Body of pancreas (tissue), 4 donors: ENCODE measurements at regions not wholly inside any gene's neighbourhood (a gene's known extent, or its start where the extent isn't known, plus 50 kb on each side); places are given as distances from the start of the nearest gene placed in this dataset.

Source experiments
- ATAC-seq: fragments of 150-250 bp; one replicate; pipeline ENCODE4 v1.9.1; 2016
- DNase-seq, 4 donors: peaks; one replicate each; pipeline ENCODE4 v3.0.0-alpha.2; 2019
- H3K27ac ChIP-seq, 4 donors: fragments of 200-600 bp; sonication (generic); 1 replicate in 3 of 4; 2 replicates in 1 of 4; pipeline versions ENCODE4 v1.5.1 to v1.6.1; 2016 to 2019; ENCODE audit warnings: mild to moderate bottlenecking in 1 of 4, mixed read lengths in 1 of 4, moderate library complexity in 1 of 4
- H3K27me3 ChIP-seq, 2 donors: fragments of 200-600 bp; sonication (generic); one replicate each; pipeline ENCODE4 v1.6.0; 2016; ENCODE audit warnings: mild to moderate bottlenecking in 1 of 2
- H3K36me3 ChIP-seq, 2 donors: fragments of 200-600 bp; sonication (generic); replicated peaks in 1 of 2; 2 replicates each; pipeline ENCODE4 v1.5.1; 2016; ENCODE audit warnings: low read depth in 2 of 2; ENCODE audit not compliant: insufficient read depth in 1 of 2
- H3K4me1 ChIP-seq: fragments of 200-600 bp; sonication (generic); one replicate; pipeline ENCODE4 v1.6.0; 2016
- H3K4me3 ChIP-seq, 2 donors: fragments of 200-600 bp; sonication (generic); 1 replicate in 1 of 2; 2 replicates in 1 of 2; pipeline ENCODE4 v1.5.1; 2016 to 2019
- H3K9me3 ChIP-seq, 3 donors: fragments of 200-600 bp; sonication (generic); 1 replicate in 2 of 3; 2 replicates in 1 of 3; pipeline ENCODE4 v1.5.1; 2016
- POLR2A ChIP-seq, 3 donors: fragments of 450-650 bp; IDR thresholded peaks; one replicate each; pipeline ENCODE4 v1.6.1; 2016; ENCODE audit warnings: antibody characterized with exemption in 3 of 3, mild to moderate bottlenecking in 2 of 3
- WGBS, 2 donors: methylation state at CpG; one replicate each; pipeline ENCODE4 v1.1.5; 2017; 5-methylcytosine and 5-hydroxymethylcytosine counted together
- intact Hi-C: fragments of 100-400 bp; cut with DNase I; formaldehyde crosslinking; loops from one replicate; pipeline ENCODE4 v1.15.1; 2023
- TF ChIP-seq, protein P1 (sequence below), 7 experiments: fragments of 450-650 bp in 4 of 7; fragments of 200-600 bp in 3 of 7; sonication (generic) in 3 of 7; IDR thresholded peaks; one replicate each; pipeline ENCODE4 v1.5.1; 2016 to 2019; ENCODE audit warnings: antibody characterized with exemption in 7 of 7

DNA sequence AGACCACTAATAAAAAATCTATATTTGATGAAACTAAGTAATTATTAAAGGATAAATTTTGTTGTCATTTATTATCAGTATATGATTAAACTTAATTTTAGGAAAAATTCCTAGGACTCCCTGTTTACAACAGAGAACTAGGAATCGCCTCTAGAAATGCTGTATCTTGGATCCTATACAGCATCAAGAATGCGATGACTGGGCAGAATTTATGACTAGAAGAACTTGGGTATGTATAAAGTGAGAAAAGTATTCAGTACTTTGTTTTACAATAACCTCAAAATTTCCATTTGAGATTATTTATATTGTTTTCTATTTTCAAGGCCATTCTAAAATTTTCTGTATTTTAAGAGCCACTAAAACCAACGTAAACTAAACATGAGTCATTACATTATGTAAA lies 82.3 kb upstream of the AGTR1 start:
- Histone ChIP-seq H3K9me3 (no peaks in the 10 kb centered on the region), H3K4me1 (no peaks in the 10 kb centered on the region), H3K36me3 (no peaks in the 10 kb centered on the region), H3K4me3 (no peak overlapping the region), H3K27me3 (no peaks in the 10 kb centered on the region), H3K27ac (no peak overlapping the region)
- TF ChIP-seq, protein P1, sequence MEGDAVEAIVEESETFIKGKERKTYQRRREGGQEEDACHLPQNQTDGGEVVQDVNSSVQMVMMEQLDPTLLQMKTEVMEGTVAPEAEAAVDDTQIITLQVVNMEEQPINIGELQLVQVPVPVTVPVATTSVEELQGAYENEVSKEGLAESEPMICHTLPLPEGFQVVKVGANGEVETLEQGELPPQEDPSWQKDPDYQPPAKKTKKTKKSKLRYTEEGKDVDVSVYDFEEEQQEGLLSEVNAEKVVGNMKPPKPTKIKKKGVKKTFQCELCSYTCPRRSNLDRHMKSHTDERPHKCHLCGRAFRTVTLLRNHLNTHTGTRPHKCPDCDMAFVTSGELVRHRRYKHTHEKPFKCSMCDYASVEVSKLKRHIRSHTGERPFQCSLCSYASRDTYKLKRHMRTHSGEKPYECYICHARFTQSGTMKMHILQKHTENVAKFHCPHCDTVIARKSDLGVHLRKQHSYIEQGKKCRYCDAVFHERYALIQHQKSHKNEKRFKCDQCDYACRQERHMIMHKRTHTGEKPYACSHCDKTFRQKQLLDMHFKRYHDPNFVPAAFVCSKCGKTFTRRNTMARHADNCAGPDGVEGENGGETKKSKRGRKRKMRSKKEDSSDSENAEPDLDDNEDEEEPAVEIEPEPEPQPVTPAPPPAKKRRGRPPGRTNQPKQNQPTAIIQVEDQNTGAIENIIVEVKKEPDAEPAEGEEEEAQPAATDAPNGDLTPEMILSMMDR (IDR thresholded peaks at IDR 0.05) = no peak
- no peak for TF ChIP-seq POLR2A (IDR thresholded peaks at IDR 0.05)
- DNase-seq (no peak), ATAC-seq (no peak)
- intact Hi-C loops = no loop called here
- WGBS, 2 donors = 85 to 93% methylated on average over 3 of the region's 3 CpGs

DNA sequence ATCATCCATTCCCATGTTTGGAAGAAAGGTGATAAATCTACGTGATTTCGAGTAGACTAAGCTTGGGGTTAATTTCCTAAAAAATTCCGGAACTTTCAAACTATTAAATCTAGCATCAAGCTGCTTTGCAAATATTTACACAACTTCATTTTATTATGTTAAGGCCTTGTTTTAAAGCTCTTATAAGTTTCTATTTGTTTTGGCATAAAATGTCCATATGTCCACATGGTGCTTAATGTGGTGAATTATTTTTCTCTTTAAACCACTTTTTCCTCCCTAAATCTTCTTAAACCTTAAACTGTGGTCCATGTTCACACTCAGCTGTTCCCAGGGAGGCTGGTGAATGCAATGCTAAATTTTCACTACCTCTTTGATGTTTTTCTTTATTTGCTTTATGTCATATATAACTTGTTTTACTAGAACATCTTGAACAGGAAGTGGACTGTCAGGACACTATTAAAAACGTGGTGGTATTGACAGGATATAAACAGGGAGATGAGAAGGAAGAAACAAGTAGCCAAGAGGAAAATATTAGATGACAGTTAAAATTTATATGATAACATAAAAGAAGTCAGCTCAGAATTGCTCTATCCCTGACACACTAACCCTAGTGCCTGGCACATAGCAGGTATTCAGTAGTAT lies 72.5 kb upstream of the AGTR1 start:
- ATAC-seq (no peak), DNase-seq (no peak)
- no peak overlapping the region for H3K27ac ChIP-seq
- no peaks in the 10 kb centered on the region for H3K36me3 ChIP-seq
- no peaks in the 10 kb centered on the region for H3K4me1 ChIP-seq
- no peak overlapping the region for H3K4me3 ChIP-seq
- no peak for TF ChIP-seq POLR2A (IDR thresholded peaks at IDR 0.05)
- TF ChIP-seq, protein P1 (IDR thresholded peaks at IDR 0.05) = no peak
- intact Hi-C loops = no loop called here
- 47 to 52% methylated on average over 4 of the region's 4 CpGs for WGBS, 2 donors
- no peaks in the 10 kb centered on the region for H3K27me3 ChIP-seq
- no peaks in the 10 kb centered on the region for H3K9me3 ChIP-seq

- H3K9me3 ChIP-seq = no peaks in the 10 kb centered on the region
- intact Hi-C loops = no loop called here
- no peak for TF ChIP-seq POLR2A (IDR thresholded peaks at IDR 0.05)
- TF ChIP-seq, protein P1 (IDR thresholded peaks at IDR 0.05) = no peak
- 79 to 88% methylated on average over 2 of the region's 2 CpGs for WGBS, 2 donors
- no peaks in the 10 kb centered on the region for H3K27me3 ChIP-seq
- H3K4me1 ChIP-seq = no peaks in the 10 kb centered on the region
- DNase-seq (no peak), ATAC-seq (no peak)
- H3K36me3 ChIP-seq = no peaks in the 10 kb centered on the region
- H3K4me3 ChIP-seq = no peak overlapping the region
- H3K27ac ChIP-seq = no peak overlapping the region
Measured at GRCh38 chr3:148625991-148626390, 71.7 kb upstream of the AGTR1 start.

- Histone ChIP-seq H3K4me1 (no peaks in the 10 kb centered on the region), H3K9me3 (no peaks in the 10 kb centered on the region), H3K27ac (no peak overlapping the region), H3K36me3 (no peaks in the 10 kb centered on the region), H3K4me3 (no peak overlapping the region), H3K27me3 (no peaks in the 10 kb centered on the region)
- DNase-seq = no peak
- intact Hi-C loops = no loop called here
- no peak for ATAC-seq
- no peak for TF ChIP-seq POLR2A (IDR thresholded peaks at IDR 0.05)
- TF ChIP-seq, protein P1 (IDR thresholded peaks at IDR 0.05) = no peak
- 70 to 75% methylated on average over 1 of the region's 1 CpG for WGBS, 2 donors
Measured at GRCh38 chr3:148629006-148629405, 68.7 kb upstream of the AGTR1 start.
